ENCODE measurements at regions not wholly inside any gene's neighbourhood (a gene's known extent, or its start where the extent isn't known, plus 50 kb on each side); places are given as distances from the start of the nearest gene placed in this dataset.

- TF ChIP-seq POLR2A (IDR thresholded peaks at IDR 0.05; ENCODE audit: extremely low read depth, insufficient read length) (no peak), CTCF (IDR thresholded peaks at IDR 0.05; ENCODE audit: low read depth, low read length) (no peak), MAX (IDR thresholded peaks at IDR 0.05; ENCODE audit: low read depth, low read length) (no peak), MYC (IDR thresholded peaks at IDR 0.05; ENCODE audit: low read depth, low read length) (no peak)
Measured at GRCh38 chr16:63617047-63617989, 1504.5 kb downstream of the CDH11 start.
